ENCODE measurements at regions not wholly inside any gene's neighbourhood (a gene's known extent, or its start where the extent isn't known, plus 50 kb on each side); places are given as distances from the start of the nearest gene placed in this dataset.

DNA sequence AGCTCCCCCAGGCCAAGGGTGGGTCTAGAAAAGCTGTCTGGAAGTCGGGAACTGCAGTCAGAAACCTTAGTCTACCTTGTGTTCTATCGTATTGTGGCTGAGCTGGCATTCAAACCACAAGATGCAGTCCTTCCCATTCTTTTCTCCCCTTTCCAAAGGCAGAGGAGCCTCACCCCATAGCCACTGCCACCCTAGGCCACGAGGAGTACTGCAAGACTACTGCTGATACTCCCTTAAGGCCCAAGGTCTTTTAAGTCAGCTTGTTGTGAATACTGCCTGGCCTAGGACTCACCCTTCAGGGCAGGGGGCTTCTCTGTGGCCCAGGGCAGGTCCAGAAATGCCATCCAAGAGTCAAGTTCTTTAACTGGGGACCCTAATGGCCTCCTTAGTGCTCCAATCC, 214.5 kb upstream of the CNTNAP2 start:
- H3K27ac ChIP-seq (ENCODE audit: low read depth, low read length), result no peak overlapping the region
- H3K23me2 ChIP-seq (ENCODE audit: low read depth, low read length), result no peaks in the 10 kb centered on the region
- no peak overlapping the region for H3K4me2 ChIP-seq (ENCODE audit: insufficient read depth in 1 of 2, low read depth in 2 of 2, low read length in 2 of 2)
- peak in 1 of 2 experiments; percentile 50 for DNase-seq (ENCODE audit: low read depth in 1 of 2, low spot score in 2 of 2)
- H3K27me3 ChIP-seq (replicated peaks in 1 of 4; ENCODE audit: control insufficient read depth in 3 of 4, extremely low read depth in 1 of 4, insufficient read depth in 3 of 4, low read length in 3 of 4), result no peaks in the 10 kb centered on the region
- H3K4me1 ChIP-seq (replicated peaks in 1 of 4; ENCODE audit: control insufficient read depth in 3 of 4, insufficient read depth in 4 of 4, low read length in 3 of 4), result peaks cover 0 to 5% (median under 1%) of the 10 kb centered on the region in 4 experiments; a peak in 5 of 7 replicates
- no peak for TF ChIP-seq TEAD4 (IDR thresholded peaks at IDR 0.05; ENCODE audit: low read depth, low read length)
- peak; percentile 30 to 73 (median 41); a peak in 3 of 4 replicates for TF ChIP-seq CTCF (IDR thresholded peaks at IDR 0.05; ENCODE audit: control extremely low read depth in 1 of 3, insufficient read depth in 1 of 3, low read depth in 1 of 3, low read length in 3 of 3)
- TF ChIP-seq RAD21 (IDR thresholded peaks at IDR 0.05 in 1 of 2, conservative IDR thresholded peaks at IDR 0.05 in 1 of 2; ENCODE audit: low read depth in 2 of 2, low read length in 2 of 2), result peak; percentile 32 to 45
- H2BK15ac ChIP-seq (ENCODE audit: low read length), result no peak overlapping the region
- no peak overlapping the region for H3K14ac ChIP-seq (ENCODE audit: insufficient read length)
- H3K23ac ChIP-seq (ENCODE audit: insufficient read length), result no peak overlapping the region
- H3K4ac ChIP-seq (replicated peaks; ENCODE audit: insufficient read length, low read depth, low read length), result no peak overlapping the region
- H2AFZ ChIP-seq (ENCODE audit: low read length), result peak overlapping the region; percentile 81; the same call in 1 of the 2 replicates
- FAIRE-seq, result peak; percentile 63
- no peak overlapping the region for H3K18ac ChIP-seq (ENCODE audit: extremely low read depth, low read length)
- no peaks in the 10 kb centered on the region for H3K36me3 ChIP-seq (ENCODE audit: control insufficient read depth in 2 of 4, insufficient read depth in 4 of 4, low read length in 3 of 4)
- POLR2A ChIA-PET (ENCODE audit: partially characterized antibody), result no interaction called here
- H4K5ac ChIP-seq (ENCODE audit: insufficient read length, low read depth, low read length), result no peak overlapping the region
- no peak overlapping the region for H4K8ac ChIP-seq (ENCODE audit: extremely low read depth, insufficient read depth, low read length)
- H2AK5ac ChIP-seq (ENCODE audit: low read depth, low read length), result no peak overlapping the region
- H3K4me3 ChIP-seq (ENCODE audit: extremely low read depth in 1 of 4, insufficient read depth in 2 of 4, low read depth in 3 of 4, low read length in 4 of 4), result no peak overlapping the region
- WGBS, 2 experiments (ENCODE audit: extremely low coverage in 1 of 2, insufficient coverage in 1 of 2, insufficient read length in 1 of 2, insufficient replicate concordance in 2 of 2, low coverage in 1 of 2, low lambda C conversion rate in 2 of 2, missing lambda C conversion rate in 1 of 2), result 67% methylated on average over 3 of the region's 3 CpGs; no CpG with 5 or more reads in 1 of the 2 experiments
- H3K79me2 ChIP-seq (ENCODE audit: control insufficient read depth in 1 of 2, insufficient read depth in 2 of 2, low read length in 2 of 2), result no peaks in the 10 kb centered on the region
- no peak overlapping the region for H3K56ac ChIP-seq (replicated peaks; ENCODE audit: insufficient read length, low read depth, low read length)
- H2BK12ac ChIP-seq (ENCODE audit: low read depth, low read length), result no peak overlapping the region
- no peak overlapping the region for H2BK20ac ChIP-seq (ENCODE audit: low read length)
- CTCF ChIA-PET (ENCODE audit: partially characterized antibody), result interaction anchor here (0.9 to 3.4 kb wide), 13 partner anchors 9 to 337 kb away, joined by 3 to 26 read pairs (median 3); no protein-coding TSS in a partner anchor
- H3K9ac ChIP-seq (replicated peaks in 1 of 4; ENCODE audit: extremely low read depth in 1 of 4, low read depth in 3 of 4, low read length in 3 of 4), result no peak overlapping the region
- no peak overlapping the region for H4K91ac ChIP-seq (replicated peaks; ENCODE audit: insufficient read length, low read length)
- no peak overlapping the region for H2BK120ac ChIP-seq (replicated peaks; ENCODE audit: low read depth, low read length)
- H2BK5ac ChIP-seq (ENCODE audit: low read depth, low read length), result no peak overlapping the region
- no peaks in the 10 kb centered on the region for H3K9me3 ChIP-seq (ENCODE audit: insufficient read depth in 2 of 2, low read depth in 1 of 2, low read length in 1 of 2)
- no peaks in the 10 kb centered on the region for H3K79me1 ChIP-seq (ENCODE audit: low read depth, low read length)
- no peaks in the 10 kb centered on the region for H4K20me1 ChIP-seq (replicated peaks in 1 of 2; ENCODE audit: control insufficient read depth in 1 of 2, insufficient read depth in 2 of 2, low read length in 2 of 2)
